SK-N-SH (cell line): ENCODE measurements at regions not wholly inside any gene's neighbourhood (a gene's known extent, or its start where the extent isn't known, plus 50 kb on each side); places are given as distances from the start of the nearest gene placed in this dataset.

Source experiments
- ELF1 ChIP-seq: IDR thresholded peaks from 2 replicates; pipeline ENCODE4 v1.4.0; 2012
- EP300 ChIP-seq, 2 experiments: IDR thresholded peaks; 2 replicates each; pipeline versions ENCODE4 v1.4.0 to v1.6.1; 2012; ENCODE audit warnings: borderline replicate concordance in 1 of 2, low read depth in 1 of 2, low read length in 1 of 2
- EZH2phosphoT487 ChIP-seq: fragments of 200-600 bp; sonication (generic); IDR thresholded peaks from 2 replicates; pipeline ENCODE4 v1.6.1; 2017; ENCODE audit warnings: low read depth, mixed run types, mild to moderate bottlenecking, antibody characterized with exemption, moderate library complexity, borderline replicate concordance
- FOSL2 ChIP-seq: IDR thresholded peaks from 2 replicates; pipeline ENCODE4 v1.4.0; 2012; ENCODE audit warnings: low read depth, mild to moderate bottlenecking, moderate library complexity, borderline replicate concordance
- GATA2 ChIP-seq: sonication (generic); formaldehyde crosslinking; IDR thresholded peaks from 2 replicates; pipeline ENCODE4 v1.5.0; 2020; ENCODE audit warnings: mild to moderate bottlenecking, missing genetic modification reagents
- NRF1 ChIP-seq: IDR thresholded peaks from 2 replicates; pipeline ENCODE4 v1.6.1; 2012; ENCODE audit warnings: low read depth, mild to moderate bottlenecking, low read length
- POLR2AphosphoS5 ChIP-seq: IDR thresholded peaks from 2 replicates; pipeline ENCODE4 v1.6.1; 2012; ENCODE audit warnings: low read depth, low read length
- RCOR1 ChIP-seq: fragments of 150-350 bp; IDR thresholded peaks from 2 replicates; pipeline ENCODE4 v1.6.1; 2017; ENCODE audit warnings: antibody characterized with exemption, low read length
- USF1 ChIP-seq: IDR thresholded peaks from 2 replicates; pipeline ENCODE4 v1.4.0; 2012; ENCODE audit warnings: low read depth, borderline replicate concordance
- YY1 ChIP-seq: IDR thresholded peaks from 2 replicates; pipeline ENCODE4 v1.4.0; 2012; ENCODE audit warnings: low read depth, mild to moderate bottlenecking
- TF ChIP-seq, protein P1 (sequence below): fragments of 200-600 bp; sonication (generic); IDR thresholded peaks from 2 replicates; pipeline ENCODE4 v1.6.1; 2017; ENCODE audit warnings: antibody characterized with exemption, mild to moderate bottlenecking, moderate library complexity
- TF ChIP-seq, protein P2 (sequence below): IDR thresholded peaks from 2 replicates; pipeline ENCODE4 v1.4.0; 2012; ENCODE audit warnings: low read depth
- TF ChIP-seq, protein P3 (sequence below): IDR thresholded peaks from 2 replicates; pipeline ENCODE4 v1.6.1; 2012; ENCODE audit warnings: mild to moderate bottlenecking, low read depth, low read length, moderate library complexity

DNA sequence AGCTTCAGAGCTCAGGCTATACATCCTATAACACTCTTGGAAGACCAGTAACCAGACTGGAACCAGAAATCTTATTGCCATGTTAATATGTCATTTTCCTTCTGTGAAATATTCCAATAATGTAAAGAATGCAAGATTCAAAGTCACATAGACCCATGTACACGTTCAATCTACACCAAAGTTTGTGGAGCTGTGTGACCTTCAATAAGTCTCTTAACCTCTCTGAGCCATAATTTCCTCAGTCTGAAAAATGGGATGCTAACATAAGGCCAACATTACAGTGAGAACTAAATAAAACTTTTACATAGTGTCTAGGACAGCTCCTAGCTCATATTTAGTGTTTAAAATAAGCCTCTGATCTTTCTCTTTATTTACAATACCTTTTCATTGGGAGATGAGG lies 70.4 kb downstream of the ARRDC3 start:
- TF ChIP-seq, protein P1, sequence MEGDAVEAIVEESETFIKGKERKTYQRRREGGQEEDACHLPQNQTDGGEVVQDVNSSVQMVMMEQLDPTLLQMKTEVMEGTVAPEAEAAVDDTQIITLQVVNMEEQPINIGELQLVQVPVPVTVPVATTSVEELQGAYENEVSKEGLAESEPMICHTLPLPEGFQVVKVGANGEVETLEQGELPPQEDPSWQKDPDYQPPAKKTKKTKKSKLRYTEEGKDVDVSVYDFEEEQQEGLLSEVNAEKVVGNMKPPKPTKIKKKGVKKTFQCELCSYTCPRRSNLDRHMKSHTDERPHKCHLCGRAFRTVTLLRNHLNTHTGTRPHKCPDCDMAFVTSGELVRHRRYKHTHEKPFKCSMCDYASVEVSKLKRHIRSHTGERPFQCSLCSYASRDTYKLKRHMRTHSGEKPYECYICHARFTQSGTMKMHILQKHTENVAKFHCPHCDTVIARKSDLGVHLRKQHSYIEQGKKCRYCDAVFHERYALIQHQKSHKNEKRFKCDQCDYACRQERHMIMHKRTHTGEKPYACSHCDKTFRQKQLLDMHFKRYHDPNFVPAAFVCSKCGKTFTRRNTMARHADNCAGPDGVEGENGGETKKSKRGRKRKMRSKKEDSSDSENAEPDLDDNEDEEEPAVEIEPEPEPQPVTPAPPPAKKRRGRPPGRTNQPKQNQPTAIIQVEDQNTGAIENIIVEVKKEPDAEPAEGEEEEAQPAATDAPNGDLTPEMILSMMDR = no peak
- TF ChIP-seq POLR2AphosphoS5 (no peak), EP300 (IDR thresholded peaks at IDR 0.05; ENCODE audit: borderline replicate concordance in 1 of 2, low read depth in 1 of 2, low read length in 1 of 2) (no peak), USF1 (no peak), FOSL2 (no peak), YY1 (no peak), ELF1 (no peak), NRF1 (no peak), RCOR1 (no peak), GATA2 (CRISPR knock-in tag) (no peak), EZH2phosphoT487 (no peak)
- TF ChIP-seq, protein P2, sequence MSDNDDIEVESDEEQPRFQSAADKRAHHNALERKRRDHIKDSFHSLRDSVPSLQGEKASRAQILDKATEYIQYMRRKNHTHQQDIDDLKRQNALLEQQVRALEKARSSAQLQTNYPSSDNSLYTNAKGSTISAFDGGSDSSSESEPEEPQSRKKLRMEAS = no peak
- TF ChIP-seq, protein P3, sequence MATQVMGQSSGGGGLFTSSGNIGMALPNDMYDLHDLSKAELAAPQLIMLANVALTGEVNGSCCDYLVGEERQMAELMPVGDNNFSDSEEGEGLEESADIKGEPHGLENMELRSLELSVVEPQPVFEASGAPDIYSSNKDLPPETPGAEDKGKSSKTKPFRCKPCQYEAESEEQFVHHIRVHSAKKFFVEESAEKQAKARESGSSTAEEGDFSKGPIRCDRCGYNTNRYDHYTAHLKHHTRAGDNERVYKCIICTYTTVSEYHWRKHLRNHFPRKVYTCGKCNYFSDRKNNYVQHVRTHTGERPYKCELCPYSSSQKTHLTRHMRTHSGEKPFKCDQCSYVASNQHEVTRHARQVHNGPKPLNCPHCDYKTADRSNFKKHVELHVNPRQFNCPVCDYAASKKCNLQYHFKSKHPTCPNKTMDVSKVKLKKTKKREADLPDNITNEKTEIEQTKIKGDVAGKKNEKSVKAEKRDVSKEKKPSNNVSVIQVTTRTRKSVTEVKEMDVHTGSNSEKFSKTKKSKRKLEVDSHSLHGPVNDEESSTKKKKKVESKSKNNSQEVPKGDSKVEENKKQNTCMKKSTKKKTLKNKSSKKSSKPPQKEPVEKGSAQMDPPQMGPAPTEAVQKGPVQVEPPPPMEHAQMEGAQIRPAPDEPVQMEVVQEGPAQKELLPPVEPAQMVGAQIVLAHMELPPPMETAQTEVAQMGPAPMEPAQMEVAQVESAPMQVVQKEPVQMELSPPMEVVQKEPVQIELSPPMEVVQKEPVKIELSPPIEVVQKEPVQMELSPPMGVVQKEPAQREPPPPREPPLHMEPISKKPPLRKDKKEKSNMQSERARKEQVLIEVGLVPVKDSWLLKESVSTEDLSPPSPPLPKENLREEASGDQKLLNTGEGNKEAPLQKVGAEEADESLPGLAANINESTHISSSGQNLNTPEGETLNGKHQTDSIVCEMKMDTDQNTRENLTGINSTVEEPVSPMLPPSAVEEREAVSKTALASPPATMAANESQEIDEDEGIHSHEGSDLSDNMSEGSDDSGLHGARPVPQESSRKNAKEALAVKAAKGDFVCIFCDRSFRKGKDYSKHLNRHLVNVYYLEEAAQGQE = no peak
